Peyer's patch (tissue), 4 donors: ENCODE measurements at regions not wholly inside any gene's neighbourhood (a gene's known extent, or its start where the extent isn't known, plus 50 kb on each side); places are given as distances from the start of the nearest gene placed in this dataset.

Experiments used
- CTCF ChIP-seq, 6 experiments: fragments of 450-650 bp in 4 of 6; fragments of 200-600 bp in 2 of 6; sonication (generic) in 1 of 6; IDR thresholded peaks; one replicate each; pipeline ENCODE4 v1.5.1; 2017 to 2019; ENCODE audit warnings: antibody characterized with exemption in 6 of 6, mild to moderate bottlenecking in 3 of 6, moderate library complexity in 1 of 6
- POLR2A ChIP-seq, 2 donors: fragments of 450-650 bp; IDR thresholded peaks; one replicate each; pipeline ENCODE4 v1.5.1; 2017; ENCODE audit warnings: antibody characterized with exemption in 2 of 2, mild to moderate bottlenecking in 2 of 2, moderate library complexity in 2 of 2

DNA sequence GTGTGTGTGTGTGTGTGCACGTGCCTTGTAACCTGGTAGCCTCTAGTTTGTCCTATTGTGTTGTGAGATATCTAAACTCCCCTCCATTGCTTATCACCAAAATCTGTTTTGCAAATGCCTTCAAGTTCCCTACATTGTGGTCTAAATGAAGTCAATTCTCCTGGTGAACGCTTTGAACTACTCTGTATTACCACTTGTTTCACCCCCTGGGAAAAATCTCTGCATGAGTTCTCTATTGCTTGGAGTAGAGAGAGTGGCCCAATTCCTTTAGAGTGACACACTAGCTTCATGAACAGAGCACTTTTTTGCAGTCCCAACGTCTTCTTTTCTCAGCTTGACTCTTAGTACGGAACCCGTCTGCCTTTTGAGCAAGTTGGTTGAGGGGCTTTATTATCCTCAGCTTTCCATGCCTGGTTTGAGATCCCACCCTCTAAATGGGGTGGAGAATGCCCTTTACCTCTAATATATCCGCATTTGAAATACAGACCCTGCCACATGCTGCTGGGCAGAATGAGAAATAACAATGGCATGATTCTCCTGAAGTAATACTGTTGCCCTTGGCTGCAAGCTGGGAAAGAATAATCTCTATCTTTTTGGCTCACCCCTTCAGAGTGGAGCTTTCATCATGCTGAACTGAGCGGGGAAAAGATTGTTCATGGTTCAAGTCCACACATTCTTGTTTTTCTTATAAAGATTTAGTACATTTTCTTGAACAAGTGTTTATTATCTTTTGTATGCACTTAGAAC lies 2545.3 kb downstream of the PCDH9 start:
- TF ChIP-seq CTCF (IDR thresholded peaks at IDR 0.05) (no peak), POLR2A (IDR thresholded peaks at IDR 0.05) (no peak)
